ENCODE measurements at regions not wholly inside any gene's neighbourhood (a gene's known extent, or its start where the extent isn't known, plus 50 kb on each side); places are given as distances from the start of the nearest gene placed in this dataset.

- no peak for ATAC-seq
- Histone ChIP-seq H3K4me3 (no peak overlapping the region), H3K4me1 (no peaks in the 10 kb centered on the region), H3K36me3 (replicated peaks in 1 of 2; ENCODE audit: insufficient read depth in 1 of 2, low read depth in 2 of 2) (no peaks in the 10 kb centered on the region), H3K27me3 (no peaks in the 10 kb centered on the region), H3K9me3 (no peaks in the 10 kb centered on the region), H3K27ac (no peak overlapping the region)
- TF ChIP-seq POLR2A (IDR thresholded peaks at IDR 0.05): no peak
- TF ChIP-seq CTCF (IDR thresholded peaks at IDR 0.05): peak in 3 of 7 experiments; percentile 1 to 30 (median 20)
- no peak for DNase-seq
- intact Hi-C loops (cut with DNase I): no loop called here
- 50 to 60% methylated on average over 2 of the region's 2 CpGs for WGBS, 2 donors
These were observed 883.5 kb downstream of the SI start for GRCh38 chr3:164194842-164195241.

DNA sequence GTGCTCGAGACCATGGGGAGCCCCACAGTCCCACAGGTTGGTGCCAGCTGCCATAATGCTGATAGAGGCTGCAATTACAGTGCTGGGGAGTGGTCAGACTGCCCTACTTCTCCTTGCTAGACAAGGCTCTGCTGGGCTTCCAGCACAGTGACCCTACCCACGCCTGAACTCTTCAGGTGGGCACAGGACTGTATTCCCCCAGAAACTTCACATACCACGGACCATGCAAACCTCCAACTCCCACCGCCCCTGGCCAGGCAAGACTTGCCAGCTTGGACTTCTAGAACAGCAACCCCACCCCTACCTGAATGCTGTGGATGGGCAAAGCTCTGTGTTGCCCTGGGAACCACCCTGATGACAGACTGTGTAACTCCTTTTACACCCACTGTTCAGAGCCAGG is 885.3 kb downstream of the SI start:
- H3K36me3 ChIP-seq (replicated peaks in 1 of 2; ENCODE audit: insufficient read depth in 1 of 2, low read depth in 2 of 2): no peaks in the 10 kb centered on the region
- 67 to 74% methylated on average over 4 of the region's 4 CpGs for WGBS, 2 donors
- H3K4me1 ChIP-seq: no peaks in the 10 kb centered on the region
- no peaks in the 10 kb centered on the region for H3K27me3 ChIP-seq
- no peak overlapping the region for H3K4me3 ChIP-seq
- ATAC-seq (no peak), DNase-seq (no peak)
- H3K9me3 ChIP-seq: no peaks in the 10 kb centered on the region
- no peak overlapping the region for H3K27ac ChIP-seq
- intact Hi-C loops (cut with DNase I): no loop called here
- TF ChIP-seq POLR2A (IDR thresholded peaks at IDR 0.05) (no peak), CTCF (IDR thresholded peaks at IDR 0.05) (no peak)

DNA sequence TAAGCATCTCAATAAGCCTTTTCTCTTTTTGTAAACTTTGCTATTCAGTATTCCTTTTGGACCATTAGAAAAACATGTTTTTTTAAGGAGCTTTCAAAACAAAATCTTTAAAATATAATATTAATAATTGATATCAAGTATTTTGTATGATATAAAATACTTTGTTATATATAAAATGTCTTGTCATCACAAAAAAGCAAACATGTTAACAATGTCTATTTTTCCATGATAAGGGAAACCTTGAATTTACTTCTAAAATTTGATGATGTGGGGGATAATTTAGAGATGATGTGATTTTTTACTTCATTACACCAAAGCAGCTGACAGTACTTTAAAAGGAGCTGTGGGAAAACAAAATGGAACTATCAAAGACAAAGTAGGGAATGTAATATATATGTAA is 887.7 kb downstream of the SI start:
- Histone ChIP-seq H3K27me3 (no peaks in the 10 kb centered on the region), H3K36me3 (replicated peaks in 1 of 2; ENCODE audit: insufficient read depth in 1 of 2, low read depth in 2 of 2) (no peaks in the 10 kb centered on the region), H3K9me3 (no peaks in the 10 kb centered on the region), H3K27ac (no peak overlapping the region), H3K4me3 (no peak overlapping the region), H3K4me1 (no peaks in the 10 kb centered on the region)
- TF ChIP-seq POLR2A (IDR thresholded peaks at IDR 0.05): no peak
- no peak for TF ChIP-seq CTCF (IDR thresholded peaks at IDR 0.05)
- ATAC-seq (no peak), DNase-seq (no peak)
- intact Hi-C loops (cut with DNase I): no loop called here

DNA sequence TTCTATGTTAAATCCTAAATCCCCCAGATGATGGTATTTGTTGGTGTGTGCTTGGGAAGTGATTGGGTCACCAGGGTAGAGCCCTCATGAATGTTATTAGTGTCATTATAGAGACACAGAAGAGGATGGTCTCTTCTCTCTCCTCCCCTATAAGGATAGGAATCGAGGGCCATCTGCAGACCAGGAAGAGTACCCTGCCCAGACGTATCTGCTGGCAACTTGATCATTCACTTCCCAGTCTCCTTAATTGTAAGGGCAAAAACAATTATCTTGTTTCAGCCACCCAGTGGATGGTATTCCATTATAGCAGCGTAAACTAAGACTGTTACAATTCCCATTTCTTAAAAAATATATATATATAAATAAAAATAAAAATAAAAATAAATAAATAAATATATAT is 892.2 kb downstream of the SI start:
- intact Hi-C loops (cut with DNase I): no loop called here
- WGBS, 2 donors: 44 to 72% methylated on average over 3 of the region's 3 CpGs
- Histone ChIP-seq H3K4me3 (no peak overlapping the region), H3K9me3 (no peaks in the 10 kb centered on the region), H3K27ac (no peak overlapping the region), H3K27me3 (no peaks in the 10 kb centered on the region), H3K36me3 (replicated peaks in 1 of 2; ENCODE audit: insufficient read depth in 1 of 2, low read depth in 2 of 2) (no peaks in the 10 kb centered on the region), H3K4me1 (no peaks in the 10 kb centered on the region)
- no peak for DNase-seq
- TF ChIP-seq CTCF (IDR thresholded peaks at IDR 0.05) (no peak), POLR2A (IDR thresholded peaks at IDR 0.05) (no peak)
- ATAC-seq: no peak

DNA sequence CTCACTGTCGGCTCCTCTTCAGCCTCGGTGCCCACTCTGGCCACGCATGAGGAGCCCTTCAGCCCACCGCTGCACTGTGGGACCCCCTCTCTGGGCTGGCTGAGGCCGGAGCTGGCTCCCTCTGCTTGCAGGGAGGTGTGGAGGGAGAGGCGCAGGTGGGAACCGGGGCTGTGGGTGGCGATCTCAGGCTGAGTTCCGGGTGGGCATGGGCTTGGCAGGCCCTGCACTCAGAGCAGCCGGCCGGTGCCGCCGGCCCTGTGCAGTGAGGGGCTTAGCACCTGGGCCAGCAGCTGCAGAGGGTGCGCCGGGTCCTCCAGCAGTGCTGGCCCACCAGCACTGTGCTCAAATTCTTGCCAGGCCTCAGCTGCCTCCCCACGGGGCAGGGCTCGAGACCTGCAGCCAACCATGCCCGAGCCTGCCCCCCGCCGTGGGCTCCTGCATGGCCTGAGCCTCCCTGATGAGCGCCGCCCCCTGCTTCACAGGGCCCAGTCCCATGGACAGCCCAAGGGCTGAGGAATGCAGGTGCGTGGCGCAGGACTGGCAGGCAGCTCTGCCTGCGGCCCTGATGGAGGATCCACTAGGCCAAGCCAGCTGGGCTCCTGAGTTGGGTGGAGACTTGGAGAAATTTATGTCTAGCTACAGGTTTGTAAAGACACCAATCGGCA is 899.1 kb downstream of the SI start:
- ATAC-seq (no peak), DNase-seq (no peak)
- no peak for TF ChIP-seq POLR2A (IDR thresholded peaks at IDR 0.05)
- TF ChIP-seq CTCF (IDR thresholded peaks at IDR 0.05): no peak
- H3K36me3 ChIP-seq (replicated peaks in 1 of 2; ENCODE audit: insufficient read depth in 1 of 2, low read depth in 2 of 2): no peaks in the 10 kb centered on the region
- no peak overlapping the region for H3K27ac ChIP-seq
- H3K4me3 ChIP-seq: no peak overlapping the region
- intact Hi-C loops (cut with DNase I): no loop called here
- H3K9me3 ChIP-seq: no peaks in the 10 kb centered on the region
- H3K27me3 ChIP-seq: no peaks in the 10 kb centered on the region
- 81 to 87% methylated on average over 2 to 18 of the region's 26 CpGs for WGBS, 2 donors
- H3K4me1 ChIP-seq: no peaks in the 10 kb centered on the region
